GM21529 (cell line): ENCODE measurements at regions not wholly inside any gene's neighbourhood (a gene's known extent, or its start where the extent isn't known, plus 50 kb on each side); places are given as distances from the start of the nearest gene placed in this dataset.
"Not testable (repeated sequence)": the region's sequence is repeated elsewhere in the genome, so short reads cannot be mapped to it uniquely, and the experiment has no call there.

Experiments
- ATAC-seq: cut with Tn5 transposase; IDR thresholded peaks from one replicate; pipeline ENCODE4 v1.9.1; 2021; ENCODE audit not compliant: unreplicated experiment

GRCh38 chr4:66331761-66332160, 661.5 kb upstream of the EPHA5 start:
- no peak for ATAC-seq

GRCh38 chr4:66330125-66330524, 659.8 kb upstream of the EPHA5 start:
- no peak for ATAC-seq

GRCh38 chr4:66328803-66329574, 658.7 kb upstream of the EPHA5 start:
- ATAC-seq, result no peak

GRCh38 chr4:66307641-66308438, 637.6 kb upstream of the EPHA5 start:
- no peak for ATAC-seq

GRCh38 chr4:66300336-66300934, 630.1 kb upstream of the EPHA5 start:
- ATAC-seq, result no peak

- ATAC-seq, result no peak
Measured at GRCh38 chr4:66298569-66298968, 628.3 kb upstream of the EPHA5 start.

GRCh38 chr4:66297703-66298102, 627.4 kb upstream of the EPHA5 start:
- ATAC-seq, result no peak

GRCh38 chr4:66294638-66295037, 624.3 kb upstream of the EPHA5 start:
- ATAC-seq, result no peak

- ATAC-seq, result no peak
Measured at GRCh38 chr4:66284991-66285451, 614.7 kb upstream of the EPHA5 start.

GRCh38 chr4:66279084-66279483, 608.8 kb upstream of the EPHA5 start:
- ATAC-seq, result no peak

GRCh38 chr4:66275411-66276038, 605.2 kb upstream of the EPHA5 start:
- no peak for ATAC-seq

GRCh38 chr4:66273110-66273509, 602.8 kb upstream of the EPHA5 start:
- ATAC-seq, result no peak

GRCh38 chr4:66270356-66270755, 600.1 kb upstream of the EPHA5 start:
- not testable (repeated sequence) for ATAC-seq

GRCh38 chr4:66266554-66266953, 596.3 kb upstream of the EPHA5 start:
- ATAC-seq, result not testable (repeated sequence)

GRCh38 chr4:66266035-66266434, 595.7 kb upstream of the EPHA5 start:
- ATAC-seq, result no peak

GRCh38 chr4:66252291-66252690, 582.0 kb upstream of the EPHA5 start:
- ATAC-seq, result no peak

- no peak for ATAC-seq
Measured at GRCh38 chr4:66246643-66247042, 576.4 kb upstream of the EPHA5 start.

GRCh38 chr4:66235876-66236275, 565.6 kb upstream of the EPHA5 start:
- ATAC-seq, result no peak

GRCh38 chr4:66229885-66230284, 559.6 kb upstream of the EPHA5 start:
- no peak for ATAC-seq

GRCh38 chr4:66225539-66225938, 555.2 kb upstream of the EPHA5 start:
- ATAC-seq, result no peak

GRCh38 chr4:66223068-66223703, 552.9 kb upstream of the EPHA5 start:
- ATAC-seq, result no peak
